GM12891 (cell line): ENCODE measurements at regions not wholly inside any gene's neighbourhood (a gene's known extent, or its start where the extent isn't known, plus 50 kb on each side); places are given as distances from the start of the nearest gene placed in this dataset.

Source experiments
- POLR2A ChIP-seq: IDR thresholded peaks from 2 replicates; pipeline ENCODE4 v1.6.1; 2011; ENCODE audit warnings: low read depth, low read length, control low read depth
- POU2F2 ChIP-seq: IDR thresholded peaks from 2 replicates; pipeline ENCODE4 v1.6.1; 2011; ENCODE audit warnings: low read depth, mild to moderate bottlenecking, control low read depth, low read length, moderate library complexity
- TAF1 ChIP-seq: IDR thresholded peaks from 2 replicates; pipeline ENCODE4 v1.6.1; 2011; ENCODE audit warnings: low read depth, low read length, control low read depth

DNA sequence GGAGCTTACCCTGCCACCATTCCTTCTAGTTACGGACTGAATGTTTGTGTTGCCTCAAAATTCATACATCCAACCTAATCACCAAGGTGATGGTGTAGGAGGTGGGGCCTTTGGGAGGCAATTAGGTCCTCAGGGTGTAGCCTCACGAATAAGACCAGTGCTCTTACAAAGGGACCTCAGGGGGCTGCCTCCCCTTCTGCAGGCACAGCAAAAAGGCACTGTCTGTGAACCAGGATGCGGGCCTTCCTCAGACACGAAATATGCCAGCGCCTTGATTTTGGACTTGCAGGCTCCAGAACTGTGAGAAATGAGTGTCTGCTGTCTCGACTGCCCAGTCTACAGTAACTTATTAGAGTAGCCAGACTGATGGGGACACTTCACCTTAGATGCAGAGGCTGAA lies 150.4 kb upstream of the HDAC4 start:
- TF ChIP-seq TAF1 (no peak), POLR2A (no peak), POU2F2 (no peak)
